ENCODE measurements at regions not wholly inside any gene's neighbourhood (a gene's known extent, or its start where the extent isn't known, plus 50 kb on each side); places are given as distances from the start of the nearest gene placed in this dataset.
"Not testable (repeated sequence)": the region's sequence is repeated elsewhere in the genome, so short reads cannot be mapped to it uniquely, and the experiment has no call there.

- no peak for DNase-seq
These were observed 109.2 kb downstream of the OSTF1 start for GRCh38 chr9:75197561-75197960.

GRCh38 chr9:75198436-75198835 lies 110.1 kb downstream of the OSTF1 start:
- DNase-seq, result no peak

GRCh38 chr9:75200892-75201470 lies 112.7 kb downstream of the OSTF1 start:
- DNase-seq, result no peak

- no peak for DNase-seq
These were observed 113.3 kb downstream of the OSTF1 start for GRCh38 chr9:75201480-75202209.

GRCh38 chr9:75207997-75208396 lies 119.7 kb downstream of the OSTF1 start:
- DNase-seq, result not testable (repeated sequence)

- no peak for DNase-seq
These were observed 121.9 kb downstream of the OSTF1 start for GRCh38 chr9:75210215-75210614.

- no peak for DNase-seq
These were observed 125.5 kb downstream of the OSTF1 start for GRCh38 chr9:75213765-75214164.

- no peak for DNase-seq
These were observed 138.3 kb downstream of the OSTF1 start for GRCh38 chr9:75226403-75227139.

GRCh38 chr9:75228893-75229292 lies 140.6 kb downstream of the OSTF1 start:
- no peak for DNase-seq

- DNase-seq, result no peak
These were observed 141.5 kb downstream of the OSTF1 start for GRCh38 chr9:75229605-75230332.

- no peak for DNase-seq
These were observed 142.2 kb downstream of the OSTF1 start for GRCh38 chr9:75230469-75230868.

- DNase-seq, result no peak
These were observed 142.9 kb downstream of the OSTF1 start for GRCh38 chr9:75231167-75231566.

GRCh38 chr9:75233011-75233410 lies 144.7 kb downstream of the OSTF1 start:
- no peak for DNase-seq

- no peak for DNase-seq
These were observed 147.3 kb downstream of the OSTF1 start for GRCh38 chr9:75235632-75236031.

GRCh38 chr9:75238311-75238976 lies 150.1 kb downstream of the OSTF1 start:
- DNase-seq, result peak; percentile 16

- no peak for DNase-seq
These were observed 150.9 kb downstream of the OSTF1 start for GRCh38 chr9:75239176-75239575.

GRCh38 chr9:75242426-75242825 lies 154.1 kb downstream of the OSTF1 start:
- no peak for DNase-seq

GRCh38 chr9:75246949-75247348 lies 158.6 kb downstream of the OSTF1 start:
- no peak for DNase-seq

GRCh38 chr9:75265525-75265972 lies 177.2 kb downstream of the OSTF1 start:
- DNase-seq, result peak; percentile 18

GRCh38 chr9:75269197-75269596 lies 180.9 kb downstream of the OSTF1 start:
- DNase-seq, result no peak

- not testable (repeated sequence) for DNase-seq
These were observed 184.7 kb downstream of the OSTF1 start for GRCh38 chr9:75273055-75273454.

- DNase-seq, result no peak
These were observed 186.5 kb downstream of the OSTF1 start for GRCh38 chr9:75274781-75275180.

GRCh38 chr9:75282047-75282446 lies 193.7 kb downstream of the OSTF1 start:
- DNase-seq, result no peak

Data from stimulated activated CD4-positive, alpha-beta T cell treated with anti-CD3 and anti-CD28 coated beads, Interleukin-4, amount 100 ng/mL, for 1 hour (primary cell).